Activated naive CD8-positive, alpha-beta T cell treated with anti-CD3 and anti-CD28 coated beads, Interleukin-2, amount 50 U/mL, for 24 hours (primary cell): ENCODE measurements at regions not wholly inside any gene's neighbourhood (a gene's known extent, or its start where the extent isn't known, plus 50 kb on each side); places are given as distances from the start of the nearest gene placed in this dataset.
"Not testable (repeated sequence)": the region's sequence is repeated elsewhere in the genome, so short reads cannot be mapped to it uniquely, and the experiment has no call there.

ENCODE experiments used
- ATAC-seq: fragments of 150-1000 bp; cut with Tn5 transposase; one replicate; pipeline ENCODE4 v1.10.0; 2021
- DNase-seq: peaks from one replicate; pipeline ENCODE4 v3.0.0; 2021
- H3K27ac Mint-ChIP-seq: one replicate; pipeline ENCODE4 v1.8.0; 2021; ENCODE audit warnings: mild to moderate bottlenecking, mixed read lengths
- H3K27me3 Mint-ChIP-seq: one replicate; pipeline ENCODE4 v1.8.0; 2021; ENCODE audit warnings: mixed read lengths
- H3K36me3 Mint-ChIP-seq: one replicate; pipeline ENCODE4 v1.8.0; 2021; ENCODE audit warnings: low read depth, mixed read lengths
- H3K4me1 Mint-ChIP-seq: one replicate; pipeline ENCODE4 v1.8.0; 2021; ENCODE audit warnings: mixed read lengths
- H3K4me3 Mint-ChIP-seq: one replicate; pipeline ENCODE4 v1.8.0; 2021; ENCODE audit warnings: mild to moderate bottlenecking, moderate library complexity, mixed read lengths
- H3K9me3 Mint-ChIP-seq: one replicate; pipeline ENCODE4 v1.8.0; 2021; ENCODE audit warnings: mixed read lengths

- ATAC-seq (no peak), DNase-seq (no peak)
- Mint-ChIP-seq H3K9me3 (peaks cover 5% of the 10 kb centered on the region), H3K4me1 (peaks cover 4% of the 10 kb centered on the region), H3K4me3 (no peak overlapping the region), H3K36me3 (no peaks in the 10 kb centered on the region), H3K27me3 (peaks cover 11% of the 10 kb centered on the region), H3K27ac (no peak overlapping the region)
Measured at GRCh38 chr16:58883131-58883530, 149.0 kb upstream of the GOT2 start.

GRCh38 chr16:58882292-58882691 lies 148.2 kb upstream of the GOT2 start:
- Mint-ChIP-seq H3K9me3 (peaks cover 5% of the 10 kb centered on the region), H3K27me3 (peaks cover 11% of the 10 kb centered on the region), H3K27ac (no peak overlapping the region), H3K4me1 (peaks cover 4% of the 10 kb centered on the region), H3K4me3 (no peak overlapping the region), H3K36me3 (no peaks in the 10 kb centered on the region)
- DNase-seq (no peak), ATAC-seq (no peak)

GRCh38 chr16:58878641-58879040 lies 144.5 kb upstream of the GOT2 start:
- not testable (repeated sequence) for H3K27me3 Mint-ChIP-seq, DNase-seq, H3K36me3 Mint-ChIP-seq, ATAC-seq, H3K4me1 Mint-ChIP-seq, H3K9me3 Mint-ChIP-seq, H3K27ac Mint-ChIP-seq, H3K4me3 Mint-ChIP-seq

- no peak for DNase-seq
- H3K27ac Mint-ChIP-seq: no peak overlapping the region
Measured at GRCh38 chr16:58866935-58867334, 132.8 kb upstream of the GOT2 start.

GRCh38 chr16:58863761-58864160 lies 129.6 kb upstream of the GOT2 start:
- H3K27me3 Mint-ChIP-seq: peaks cover 4% of the 10 kb centered on the region
- no peak overlapping the region for H3K27ac Mint-ChIP-seq
- no peak overlapping the region for H3K4me3 Mint-ChIP-seq
- ATAC-seq: no peak
- H3K36me3 Mint-ChIP-seq: no peaks in the 10 kb centered on the region
- DNase-seq: no peak
- H3K9me3 Mint-ChIP-seq: no peaks in the 10 kb centered on the region
- no peaks in the 10 kb centered on the region for H3K4me1 Mint-ChIP-seq

More at GRCh38 chr16:58866935-58867334, 132.8 kb upstream of the GOT2 start:
- no peak for ATAC-seq
- H3K27me3 Mint-ChIP-seq: no peaks in the 10 kb centered on the region
- H3K9me3 Mint-ChIP-seq: no peaks in the 10 kb centered on the region
- no peaks in the 10 kb centered on the region for H3K36me3 Mint-ChIP-seq
- no peak overlapping the region for H3K4me3 Mint-ChIP-seq
- no peaks in the 10 kb centered on the region for H3K4me1 Mint-ChIP-seq

- no peaks in the 10 kb centered on the region for H3K9me3 Mint-ChIP-seq
- H3K27me3 Mint-ChIP-seq: peaks cover 4% of the 10 kb centered on the region
- no peaks in the 10 kb centered on the region for H3K4me1 Mint-ChIP-seq
- no peaks in the 10 kb centered on the region for H3K36me3 Mint-ChIP-seq
- no peak overlapping the region for H3K4me3 Mint-ChIP-seq
- ATAC-seq (no peak), DNase-seq (no peak)
- no peak overlapping the region for H3K27ac Mint-ChIP-seq
Measured at GRCh38 chr16:58863042-58863441, 128.9 kb upstream of the GOT2 start.

- Mint-ChIP-seq H3K27ac (no peak overlapping the region), H3K27me3 (peaks cover 4% of the 10 kb centered on the region), H3K4me3 (no peak overlapping the region), H3K9me3 (no peaks in the 10 kb centered on the region), H3K36me3 (no peaks in the 10 kb centered on the region), H3K4me1 (no peaks in the 10 kb centered on the region)
- DNase-seq: no peak
- no peak for ATAC-seq
Measured at GRCh38 chr16:58862334-58863021, 128.4 kb upstream of the GOT2 start.

- H3K4me3 Mint-ChIP-seq: no peak overlapping the region
- H3K27ac Mint-ChIP-seq: no peak overlapping the region
- H3K36me3 Mint-ChIP-seq: no peaks in the 10 kb centered on the region
- no peaks in the 10 kb centered on the region for H3K4me1 Mint-ChIP-seq
- no peak for ATAC-seq
- no peak for DNase-seq
- no peaks in the 10 kb centered on the region for H3K9me3 Mint-ChIP-seq
- peaks cover 4% of the 10 kb centered on the region for H3K27me3 Mint-ChIP-seq
Measured at GRCh38 chr16:58859958-58860669, 126.0 kb upstream of the GOT2 start.

GRCh38 chr16:58858577-58858976 lies 124.5 kb upstream of the GOT2 start:
- not testable (repeated sequence) for H3K9me3 Mint-ChIP-seq, DNase-seq, H3K27ac Mint-ChIP-seq, H3K27me3 Mint-ChIP-seq, H3K4me1 Mint-ChIP-seq, H3K36me3 Mint-ChIP-seq, ATAC-seq, H3K4me3 Mint-ChIP-seq

- DNase-seq: no peak
- no peak overlapping the region for H3K4me3 Mint-ChIP-seq
- H3K4me1 Mint-ChIP-seq: no peaks in the 10 kb centered on the region
- H3K9me3 Mint-ChIP-seq: no peaks in the 10 kb centered on the region
- no peak for ATAC-seq
- no peaks in the 10 kb centered on the region for H3K36me3 Mint-ChIP-seq
- H3K27me3 Mint-ChIP-seq: peaks cover 2% of the 10 kb centered on the region
- no peak overlapping the region for H3K27ac Mint-ChIP-seq
Measured at GRCh38 chr16:58855291-58855863, 121.3 kb upstream of the GOT2 start.

- peaks cover under 1% of the 10 kb centered on the region for H3K27me3 Mint-ChIP-seq
- no peak overlapping the region for H3K4me3 Mint-ChIP-seq
- ATAC-seq (peak; percentile 43), DNase-seq (no peak)
- H3K9me3 Mint-ChIP-seq: no peaks in the 10 kb centered on the region
- H3K27ac Mint-ChIP-seq: no peak overlapping the region
- H3K4me1 Mint-ChIP-seq: no peaks in the 10 kb centered on the region
- H3K36me3 Mint-ChIP-seq: no peaks in the 10 kb centered on the region
Measured at GRCh38 chr16:58853854-58854791, 120.0 kb upstream of the GOT2 start.

GRCh38 chr16:58850678-58851020 lies 116.5 kb upstream of the GOT2 start:
- Mint-ChIP-seq H3K4me3 (no peak overlapping the region), H3K27me3 (no peaks in the 10 kb centered on the region), H3K27ac (no peak overlapping the region), H3K36me3 (no peaks in the 10 kb centered on the region), H3K9me3 (no peaks in the 10 kb centered on the region), H3K4me1 (no peaks in the 10 kb centered on the region)
- DNase-seq (no peak), ATAC-seq (no peak)

GRCh38 chr16:58850019-58850677 lies 116.0 kb upstream of the GOT2 start:
- ATAC-seq (no peak), DNase-seq (no peak)
- no peaks in the 10 kb centered on the region for H3K36me3 Mint-ChIP-seq
- H3K27ac Mint-ChIP-seq: no peak overlapping the region
- no peak overlapping the region for H3K4me3 Mint-ChIP-seq
- H3K4me1 Mint-ChIP-seq: no peaks in the 10 kb centered on the region
- no peaks in the 10 kb centered on the region for H3K27me3 Mint-ChIP-seq
- H3K9me3 Mint-ChIP-seq: no peaks in the 10 kb centered on the region

- Mint-ChIP-seq H3K9me3 (no peaks in the 10 kb centered on the region), H3K27ac (no peak overlapping the region), H3K4me1 (no peaks in the 10 kb centered on the region), H3K36me3 (no peaks in the 10 kb centered on the region), H3K27me3 (no peaks in the 10 kb centered on the region), H3K4me3 (no peak overlapping the region)
- DNase-seq: no peak
- ATAC-seq: no peak
Measured at GRCh38 chr16:58848662-58849002, 114.5 kb upstream of the GOT2 start.
